HG02840 (cell line): ENCODE measurements at regions not wholly inside any gene's neighbourhood (a gene's known extent, or its start where the extent isn't known, plus 50 kb on each side); places are given as distances from the start of the nearest gene placed in this dataset.
"Not testable (repeated sequence)": the region's sequence is repeated elsewhere in the genome, so short reads cannot be mapped to it uniquely, and the experiment has no call there.

Source experiments
- ATAC-seq: cut with Tn5 transposase; IDR thresholded peaks from one replicate; pipeline ENCODE4 v1.9.1; 2021; ENCODE audit warnings: mild to moderate bottlenecking, moderate library complexity, moderate number of reproducible peaks; ENCODE audit not compliant: unreplicated experiment, low FRiP score

DNA sequence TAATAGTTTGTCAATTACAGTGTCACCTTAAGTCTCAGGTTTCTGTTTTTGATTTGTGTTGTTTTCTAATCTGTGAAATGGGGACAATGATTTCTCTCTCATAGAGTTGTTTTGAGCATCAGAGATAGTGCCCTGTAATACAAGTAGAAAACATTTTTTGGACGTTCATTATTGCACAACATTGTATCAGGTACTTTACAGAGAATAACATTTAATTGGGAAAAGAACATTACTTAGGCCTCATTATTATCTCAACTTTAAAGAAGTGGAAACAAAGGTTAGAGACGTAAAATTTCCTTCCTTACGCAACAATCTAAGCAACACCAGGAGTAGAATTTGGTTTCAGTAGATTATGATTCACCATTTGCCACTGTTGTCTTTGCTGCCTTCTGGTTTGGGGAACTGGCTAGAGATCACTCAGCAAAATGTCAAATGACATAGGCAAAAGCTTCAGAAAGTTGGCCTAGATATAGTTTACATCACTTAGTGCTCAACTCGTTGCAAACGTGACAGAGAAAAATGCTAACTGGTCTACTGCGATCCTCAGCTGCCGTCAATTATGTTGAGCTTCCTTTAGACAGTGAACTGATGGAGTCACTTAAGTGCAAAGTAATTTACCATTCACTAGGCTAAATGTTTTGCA lies 1026.8 kb downstream of the CDH11 start:
- ATAC-seq = no peak

DNA sequence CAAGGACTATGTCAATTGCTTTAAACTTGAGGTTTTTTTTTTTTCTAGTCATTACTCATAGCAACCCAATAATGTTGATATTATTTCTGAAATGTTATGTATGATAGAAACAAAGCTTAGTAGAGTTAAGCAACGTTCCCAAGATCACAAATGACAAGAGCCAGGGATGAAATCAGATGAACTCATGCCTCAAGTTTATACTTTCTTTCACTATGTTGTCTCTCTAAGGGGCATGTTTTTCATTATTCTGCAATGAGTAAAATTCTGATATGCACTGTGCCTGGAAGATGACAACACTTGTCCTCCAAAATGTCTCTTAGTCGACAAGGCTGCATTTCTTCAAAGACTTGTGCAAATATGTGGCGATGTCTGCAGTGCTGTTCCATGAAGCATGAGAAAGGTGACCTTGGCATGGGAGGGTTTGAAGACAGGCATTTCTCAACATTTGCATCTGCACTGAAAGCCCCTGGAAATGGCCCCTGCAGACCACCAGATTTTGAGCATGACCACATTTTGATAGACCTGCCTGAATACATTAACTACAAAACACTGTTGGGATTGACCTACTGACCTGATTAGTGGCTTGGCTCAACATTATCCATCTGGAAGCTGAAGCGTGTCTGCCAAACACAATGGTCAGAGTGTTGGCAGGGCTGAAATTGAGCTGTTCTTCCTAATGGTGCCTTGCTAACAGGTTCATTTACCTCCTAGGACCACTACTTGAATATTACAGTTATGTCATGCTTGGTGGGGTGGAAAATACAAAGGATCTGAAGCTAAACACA lies 1027.5 kb downstream of the CDH11 start:
- no peak for ATAC-seq

DNA sequence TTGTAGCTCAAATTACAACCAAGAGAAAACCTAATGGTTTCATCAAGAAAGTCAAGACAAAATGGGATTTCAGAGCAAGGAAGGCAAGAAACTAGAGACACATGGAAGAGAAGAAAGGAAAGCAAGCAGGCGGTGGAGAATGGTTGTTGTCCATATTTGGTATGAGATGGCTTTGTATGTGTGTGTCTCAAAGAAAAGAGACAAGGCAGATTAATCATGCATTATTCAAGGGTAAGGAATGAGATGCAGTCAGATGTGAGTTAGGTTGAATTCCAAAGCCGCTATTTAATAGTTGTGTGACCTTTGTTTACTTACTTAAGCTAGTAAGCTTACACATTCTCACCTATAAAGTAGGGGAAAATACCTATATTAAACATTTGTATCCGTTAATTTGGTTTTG lies 1029.6 kb downstream of the CDH11 start:
- no peak for ATAC-seq

DNA sequence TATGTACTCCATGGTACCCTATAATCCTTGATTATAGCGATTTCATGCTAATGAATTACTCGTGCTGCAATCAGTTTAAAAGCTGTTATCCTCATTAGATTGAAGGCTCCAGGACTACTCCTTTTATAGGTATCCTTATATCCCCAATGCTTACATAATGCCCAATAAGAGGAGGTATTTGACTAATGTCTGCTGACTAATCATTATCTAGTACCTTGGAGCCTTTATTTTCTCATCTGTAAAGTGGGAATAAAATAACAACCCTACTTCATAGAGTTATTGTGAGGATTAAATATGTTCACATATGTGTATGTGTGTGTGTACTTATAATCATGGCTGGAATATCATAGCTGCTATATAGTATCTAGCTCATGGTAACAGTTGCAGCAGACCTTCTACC lies 1031.5 kb downstream of the CDH11 start:
- ATAC-seq = no peak

- no peak for ATAC-seq
These were observed 1032.2 kb downstream of the CDH11 start for GRCh38 chr16:64089697-64090096.

DNA sequence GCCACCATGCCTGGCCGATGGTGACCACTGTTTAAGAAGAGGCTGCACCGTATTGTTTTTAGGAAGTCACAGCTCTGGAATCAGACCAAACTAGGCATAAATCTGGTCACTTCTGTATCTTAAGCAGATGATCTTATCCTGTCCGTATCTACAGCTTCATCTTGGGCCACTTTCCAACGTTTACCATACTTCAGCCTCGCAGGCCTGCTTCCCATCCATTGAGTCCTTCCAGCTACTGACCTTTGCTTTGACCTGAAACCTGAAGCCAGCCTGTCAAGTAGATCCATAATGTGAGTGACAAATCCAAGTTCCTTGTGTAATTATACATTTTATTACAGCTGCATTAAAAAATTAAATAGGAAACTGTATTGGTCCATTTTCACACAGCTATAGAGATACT lies 1033.0 kb downstream of the CDH11 start:
- no peak for ATAC-seq

- ATAC-seq = no peak
These were observed 1036.6 kb downstream of the CDH11 start for GRCh38 chr16:64085296-64085695.

DNA sequence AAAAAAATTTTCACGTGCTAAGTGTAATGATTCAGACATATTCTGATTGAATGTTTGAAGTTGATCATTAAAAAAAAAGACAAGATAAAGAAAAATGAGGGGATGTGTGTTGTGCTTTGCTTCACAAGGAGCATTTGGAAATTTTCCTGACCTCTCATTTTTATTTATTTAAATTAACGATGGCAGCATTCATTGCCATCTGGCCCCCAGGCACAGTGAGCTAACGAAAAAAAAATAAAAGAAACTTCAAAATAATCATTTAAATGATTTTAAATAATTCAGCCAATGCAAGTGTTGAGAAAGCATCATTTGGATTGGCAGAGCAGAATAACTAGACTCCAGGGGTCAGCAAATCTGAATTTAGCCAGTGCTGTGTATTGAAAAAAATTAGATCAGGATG lies 1037.2 kb downstream of the CDH11 start:
- no peak for ATAC-seq

DNA sequence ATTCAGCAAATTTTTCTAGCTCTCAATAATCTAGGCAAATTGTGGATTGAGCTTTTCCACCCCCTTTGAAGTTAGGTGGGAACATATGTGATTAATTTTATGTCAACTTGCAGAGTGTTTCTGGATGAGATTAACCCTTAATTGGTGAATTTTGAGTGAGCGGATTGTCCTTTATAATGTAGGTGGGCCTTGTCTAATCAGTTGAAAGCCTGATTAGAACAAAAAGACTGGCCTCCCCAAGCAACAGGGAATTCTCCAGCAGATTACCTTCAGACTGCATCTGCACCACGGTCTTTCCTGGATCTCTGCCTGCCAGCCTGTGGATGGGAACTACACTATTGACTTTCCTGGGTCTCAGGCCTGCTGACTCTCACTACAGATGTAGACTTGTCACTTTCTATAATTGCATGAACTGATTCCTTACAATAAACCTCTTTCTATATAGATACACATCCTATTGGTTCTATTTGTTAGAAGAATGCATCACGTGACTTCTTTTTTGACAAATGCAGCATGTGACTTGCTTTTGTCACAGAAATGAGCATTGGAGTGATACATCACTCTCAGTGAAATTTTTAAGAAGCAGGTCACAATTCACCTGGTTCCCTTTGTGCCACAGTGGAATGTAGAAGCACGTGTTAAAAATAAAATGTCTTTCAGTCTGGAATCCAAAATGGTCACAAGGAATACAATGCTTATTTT lies 1038.3 kb downstream of the CDH11 start:
- no peak for ATAC-seq

GRCh38 chr16:64077242-64077641 lies 1044.6 kb downstream of the CDH11 start:
- no peak for ATAC-seq

DNA sequence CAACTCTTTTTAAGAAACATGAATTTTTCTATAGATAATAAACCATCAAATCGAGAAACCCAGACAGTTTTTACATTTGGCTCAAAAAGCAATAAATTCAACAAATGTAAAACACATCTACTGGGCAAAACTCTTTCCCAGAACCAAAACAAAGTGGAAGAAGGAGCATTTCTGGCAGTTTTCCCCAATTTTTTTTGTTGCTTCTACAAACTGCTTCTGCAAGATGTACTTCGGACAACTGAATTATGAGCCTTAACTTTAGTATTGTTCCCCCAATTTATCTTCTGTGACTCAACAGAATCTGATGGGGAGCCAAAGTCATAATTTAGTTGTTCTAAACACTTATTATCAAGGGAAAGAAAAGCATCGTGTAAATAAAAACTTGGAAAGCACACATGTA lies 1047.2 kb downstream of the CDH11 start:
- ATAC-seq = no peak

DNA sequence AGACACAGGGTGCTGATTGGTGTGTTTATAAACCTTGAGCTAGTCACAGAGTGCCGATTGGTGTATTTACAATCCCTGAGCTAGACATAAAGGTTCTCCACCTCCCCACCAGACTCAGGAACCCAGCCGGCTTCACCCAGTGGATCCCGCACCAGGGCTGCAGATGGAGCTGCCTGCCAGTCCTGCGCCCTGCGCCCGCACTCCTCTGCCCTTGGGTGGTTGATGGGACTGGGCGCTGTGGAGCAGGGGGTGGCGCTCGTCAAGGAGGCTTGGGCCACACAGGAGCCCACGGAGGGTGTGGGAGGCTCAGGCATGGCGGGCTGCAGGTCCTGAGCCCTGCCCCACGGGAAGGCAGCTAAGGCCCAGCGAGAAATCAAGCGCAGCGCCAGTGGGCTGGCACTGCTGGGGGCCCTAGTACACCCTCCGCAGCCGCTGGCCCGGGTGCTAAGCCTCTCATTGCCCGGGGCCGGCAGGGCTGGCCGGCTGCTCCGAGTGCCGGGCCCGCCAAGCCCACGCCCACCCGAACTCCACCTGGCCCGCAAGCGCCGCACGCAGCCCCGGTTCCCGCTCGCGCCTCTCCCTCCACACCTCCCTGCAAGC lies 1049.6 kb downstream of the CDH11 start:
- ATAC-seq = not testable (repeated sequence)

- no peak for ATAC-seq
These were observed 1056.3 kb downstream of the CDH11 start for GRCh38 chr16:64065523-64065922.

DNA sequence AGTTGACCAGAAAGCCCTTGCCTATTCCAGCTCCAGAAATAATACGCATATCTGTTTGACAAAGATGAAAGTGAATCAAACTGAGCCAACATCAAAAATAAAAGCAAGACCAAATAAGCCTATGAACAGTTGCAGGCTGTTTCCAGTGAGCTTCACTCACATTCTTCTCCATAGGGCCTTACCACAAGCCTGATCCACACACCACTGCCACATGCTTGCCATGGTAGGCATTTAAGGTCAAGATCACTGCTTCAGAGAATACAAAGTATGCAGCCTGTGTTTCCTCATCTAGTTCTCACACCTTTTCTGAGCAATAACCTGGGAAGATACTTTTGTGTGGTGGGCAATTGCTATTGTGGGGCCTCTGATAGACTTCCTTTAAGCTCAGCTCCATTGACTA lies 1060.2 kb downstream of the CDH11 start:
- ATAC-seq = no peak

DNA sequence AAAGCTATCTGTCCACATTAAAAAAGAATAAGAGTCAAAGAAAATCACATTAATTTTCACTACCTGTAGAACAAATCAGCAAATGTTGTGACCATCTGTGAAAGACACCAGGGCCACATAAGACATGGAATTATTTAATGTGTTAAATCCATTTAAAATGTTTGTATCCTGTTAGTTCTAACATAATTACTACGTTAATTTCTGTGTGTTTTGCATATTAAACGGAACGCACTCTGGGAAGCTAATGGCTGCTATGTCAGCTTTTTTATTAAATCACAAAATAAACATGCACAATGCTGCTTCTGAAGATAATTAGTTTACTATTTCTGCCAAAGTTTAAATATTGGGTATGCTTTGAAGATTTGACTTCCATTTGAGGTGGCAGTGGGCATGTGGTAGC lies 1061.2 kb downstream of the CDH11 start:
- no peak for ATAC-seq

DNA sequence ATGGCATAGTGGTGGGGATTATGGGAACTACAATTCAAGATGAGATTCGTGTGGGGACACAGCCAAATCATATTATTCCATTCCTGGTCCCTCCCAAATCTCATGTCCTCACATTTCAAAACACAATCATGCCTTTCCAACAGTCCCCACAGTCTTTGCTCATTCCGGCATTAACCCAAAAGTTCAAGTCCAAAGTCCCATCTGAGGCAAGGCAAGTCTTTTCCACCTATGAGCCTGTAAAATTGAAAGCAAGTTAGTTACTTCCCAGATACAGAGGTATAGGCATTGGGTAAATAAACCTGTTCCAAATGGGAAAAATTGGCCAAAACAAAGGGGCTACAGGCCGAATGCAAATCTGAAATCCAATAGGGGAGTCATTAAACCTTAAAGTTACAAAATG lies 1063.2 kb downstream of the CDH11 start:
- ATAC-seq = no peak

GRCh38 chr16:64051824-64052223 lies 1070.0 kb downstream of the CDH11 start:
- ATAC-seq = no peak

DNA sequence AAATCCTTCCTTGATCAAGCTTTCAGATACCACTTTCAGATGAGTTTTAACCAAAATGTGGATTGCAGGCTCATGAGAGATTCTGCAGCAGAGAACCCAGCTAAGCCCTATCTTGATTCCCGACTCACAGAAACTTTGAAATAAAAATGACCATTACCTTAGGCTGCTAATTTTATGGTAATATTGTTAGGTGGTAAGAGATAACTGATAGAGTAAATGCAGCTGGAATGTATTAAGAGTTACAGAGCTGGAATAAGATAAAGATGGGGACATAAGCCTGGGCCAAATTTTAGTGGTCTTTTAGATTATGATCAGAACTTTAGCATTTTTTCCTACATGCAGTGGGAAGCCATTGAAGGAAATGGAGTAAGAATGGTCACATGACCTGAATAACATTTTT lies 1074.0 kb downstream of the CDH11 start:
- no peak for ATAC-seq

DNA sequence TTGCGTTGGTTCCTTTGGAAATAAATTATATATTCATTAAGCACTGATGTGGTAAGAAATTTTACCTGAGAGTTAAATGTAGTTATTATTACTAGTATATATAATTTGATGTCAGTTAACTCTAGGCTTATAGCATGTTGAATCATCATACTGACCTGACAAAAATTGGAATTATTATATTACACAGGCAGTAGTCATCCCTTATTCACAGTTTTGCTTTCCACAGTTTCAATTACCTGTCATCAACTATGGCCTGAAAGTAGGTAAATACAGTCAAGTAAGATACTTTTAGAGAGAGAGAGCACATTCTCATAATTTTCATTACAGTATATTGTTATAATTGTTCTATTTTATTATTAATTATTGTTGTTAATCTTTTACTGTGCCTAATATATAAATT lies 1074.7 kb downstream of the CDH11 start:
- no peak for ATAC-seq

- no peak for ATAC-seq
These were observed 1086.5 kb downstream of the CDH11 start for GRCh38 chr16:64035337-64035736.

DNA sequence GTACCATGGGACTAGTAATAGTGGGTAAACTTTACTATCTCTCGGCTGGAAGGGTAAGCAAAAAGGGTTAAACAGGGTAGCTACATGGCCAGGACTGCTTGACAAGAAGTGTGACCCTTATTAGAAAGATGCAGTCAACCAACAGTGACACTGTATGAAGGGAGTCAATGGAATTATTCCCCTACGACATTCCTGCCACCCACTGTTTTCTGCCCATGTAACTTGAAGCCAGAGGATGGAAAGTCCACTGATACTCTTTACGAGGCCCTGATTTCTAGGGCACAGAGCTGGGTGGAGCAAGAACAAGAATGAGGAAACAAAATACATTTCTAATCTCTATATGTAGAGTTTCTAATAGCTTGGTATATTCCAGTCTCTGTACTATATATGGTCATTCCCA lies 1102.5 kb downstream of the CDH11 start:
- no peak for ATAC-seq
